ENCODE measurements at regions not wholly inside any gene's neighbourhood (a gene's known extent, or its start where the extent isn't known, plus 50 kb on each side); places are given as distances from the start of the nearest gene placed in this dataset.

- TF ChIP-seq CTCF (CRISPR knock-in tag; IDR thresholded peaks at IDR 0.05): no peak
- TF ChIP-seq NFYB (CRISPR knock-in tag; IDR thresholded peaks at IDR 0.05): no peak
- TF ChIP-seq MAX (IDR thresholded peaks at IDR 0.05): no peak
- TF ChIP-seq ZNF713 (CRISPR knock-in tag; IDR thresholded peaks at IDR 0.05): no peak
- TF ChIP-seq CBX1 (IDR thresholded peaks at IDR 0.05; ENCODE audit: low read depth): no peak
- no peak for TF ChIP-seq RERE (CRISPR knock-in tag; IDR thresholded peaks at IDR 0.05; ENCODE audit: low read depth)
- no peak for TF ChIP-seq SP1 (IDR thresholded peaks at IDR 0.05)
- no peak for TF ChIP-seq SP1 (CRISPR knock-in tag; IDR thresholded peaks at IDR 0.05)
- TF ChIP-seq ELF1 (CRISPR knock-in tag; IDR thresholded peaks at IDR 0.05): no peak
- no peak for TF ChIP-seq ZBTB4 (CRISPR knock-in tag; IDR thresholded peaks at IDR 0.05; ENCODE audit: borderline replicate concordance)
Measured at GRCh38 chr22:23500508-23501260, 79.4 kb downstream of the IGLL1 start.
